ENCODE measurements at regions not wholly inside any gene's neighbourhood (a gene's known extent, or its start where the extent isn't known, plus 50 kb on each side); places are given as distances from the start of the nearest gene placed in this dataset.

- DNase-seq, result no peak
Observed at GRCh38 chr7:108997480-108997879, 427.8 kb downstream of the DNAJB9 start.

GRCh38 chr7:109003742-109004141, 434.1 kb downstream of the DNAJB9 start:
- no peak for DNase-seq

GRCh38 chr7:109009636-109010035, 440.0 kb downstream of the DNAJB9 start:
- no peak for DNase-seq

- DNase-seq, result no peak
Observed at GRCh38 chr7:109020251-109020650, 450.6 kb downstream of the DNAJB9 start.

GRCh38 chr7:109021390-109021789, 451.7 kb downstream of the DNAJB9 start:
- no peak for DNase-seq

- no peak for DNase-seq
Observed at GRCh38 chr7:109029866-109030265, 460.2 kb downstream of the DNAJB9 start.

GRCh38 chr7:109044691-109045090, 475.0 kb downstream of the DNAJB9 start:
- no peak for DNase-seq

- DNase-seq, result no peak
Observed at GRCh38 chr7:109049366-109049765, 479.7 kb downstream of the DNAJB9 start.

- no peak for DNase-seq
Observed at GRCh38 chr7:109059089-109059488, 489.4 kb downstream of the DNAJB9 start.

GRCh38 chr7:109062798-109063197, 493.1 kb downstream of the DNAJB9 start:
- no peak for DNase-seq

- DNase-seq, result no peak
Observed at GRCh38 chr7:109073543-109073942, 503.9 kb downstream of the DNAJB9 start.

GRCh38 chr7:109076396-109076972, 506.8 kb downstream of the DNAJB9 start:
- no peak for DNase-seq

GRCh38 chr7:109091042-109091441, 521.4 kb downstream of the DNAJB9 start:
- DNase-seq, result no peak

- DNase-seq, result no peak
Observed at GRCh38 chr7:109092268-109092667, 522.6 kb downstream of the DNAJB9 start.

GRCh38 chr7:109101332-109101731, 531.7 kb downstream of the DNAJB9 start:
- no peak for DNase-seq

GRCh38 chr7:109109558-109109957, 539.9 kb downstream of the DNAJB9 start:
- no peak for DNase-seq

GRCh38 chr7:109111086-109111485, 541.4 kb downstream of the DNAJB9 start:
- DNase-seq, result no peak

GRCh38 chr7:109121599-109122300, 552.1 kb downstream of the DNAJB9 start:
- DNase-seq, result no peak

- DNase-seq, result no peak
Observed at GRCh38 chr7:109125001-109125400, 555.3 kb downstream of the DNAJB9 start.

GRCh38 chr7:109126404-109127050, 556.9 kb downstream of the DNAJB9 start:
- no peak for DNase-seq

- no peak for DNase-seq
Observed at GRCh38 chr7:109127145-109127544, 557.5 kb downstream of the DNAJB9 start.

- DNase-seq, result no peak
Observed at GRCh38 chr7:109131141-109131540, 561.5 kb downstream of the DNAJB9 start.

- DNase-seq, result no peak
Observed at GRCh38 chr7:109136893-109137292, 567.2 kb downstream of the DNAJB9 start.

- DNase-seq, result no peak
Observed at GRCh38 chr7:109154748-109155147, 585.1 kb downstream of the DNAJB9 start.

Data from stimulated activated naive CD4-positive, alpha-beta T cell (primary cell).